H1 (cell line): ENCODE measurements at regions not wholly inside any gene's neighbourhood (a gene's known extent, or its start where the extent isn't known, plus 50 kb on each side); places are given as distances from the start of the nearest gene placed in this dataset.

ENCODE experiments used
- CTCF ChIA-PET: fragments of 300-600 bp; sonication (Branson Sonifier 250); formaldehyde crosslinking; loops from one replicate; lab custom pipeline; 2021; ENCODE audit not compliant: partially characterized antibody; lab: Charles Lee
- POLR2A ChIA-PET: fragments of 300-600 bp; sonication (Branson Sonifier 250); formaldehyde crosslinking; loops from one replicate; lab custom pipeline; 2021; ENCODE audit warnings: inconsistent platforms; ENCODE audit not compliant: partially characterized antibody; lab: Charles Lee
- DNase-seq, 2 experiments: peaks; one replicate each; pipeline versions ENCODE4 v3.0.0 to v3.0.0-alpha.2; 2010 to 2022; ENCODE audit warnings: low spot score in 2 of 2, low read depth in 1 of 2, mixed read lengths in 1 of 2
- FAIRE-seq: peaks from 2 replicates; lab custom pipeline; 2011; peaks lifted over from hg19 to GRCh38; lab: Jason Lieb, UNC
- H2AFZ ChIP-seq: 2 replicates; pipeline ENCODE4 v1.8.1; 2012; ENCODE audit warnings: low read length, inconsistent platforms
- H2AK5ac ChIP-seq: 2 replicates; pipeline ENCODE4 v1.6.1; 2013; ENCODE audit warnings: low read depth, low read length
- H2BK120ac ChIP-seq: replicated peaks from 2 replicates; pipeline ENCODE3; 2013; ENCODE audit warnings: low read depth, low read length, inconsistent platforms
- H2BK12ac ChIP-seq: 2 replicates; pipeline ENCODE4 v1.6.1; 2013; ENCODE audit warnings: low read depth, low read length
- H2BK15ac ChIP-seq: 2 replicates; pipeline ENCODE4 v1.6.1; 2013; ENCODE audit warnings: low read length
- H2BK20ac ChIP-seq: 2 replicates; pipeline ENCODE4 v1.6.1; 2013; ENCODE audit warnings: low read length
- H2BK5ac ChIP-seq: 2 replicates; pipeline ENCODE4 v1.6.1; 2013; ENCODE audit warnings: low read depth, low read length
- H3K14ac ChIP-seq: 2 replicates; pipeline ENCODE4 v1.6.1; 2013; ENCODE audit warnings: inconsistent platforms; ENCODE audit not compliant: insufficient read length
- H3K18ac ChIP-seq: 2 replicates; pipeline ENCODE4 v1.6.1; 2013; ENCODE audit warnings: low read length; ENCODE audit errors: extremely low read depth
- H3K23ac ChIP-seq: 2 replicates; pipeline ENCODE4 v1.6.1; 2013; ENCODE audit warnings: inconsistent platforms; ENCODE audit not compliant: insufficient read length
- H3K23me2 ChIP-seq: 2 replicates; pipeline ENCODE4 v1.6.1; 2013; ENCODE audit warnings: low read depth, low read length
- H3K27ac ChIP-seq: 2 replicates; pipeline ENCODE4 v1.6.1; 2011; ENCODE audit warnings: low read depth, low read length, inconsistent platforms
- H3K27me3 ChIP-seq, 4 experiments: replicated peaks in 1 of 4; 1 replicate in 1 of 4; 2 replicates in 3 of 4; pipeline versions ENCODE4 v1.6.1 to v1.8.1; 2011 to 2013; ENCODE audit warnings: low read length in 3 of 4, mild to moderate bottlenecking in 3 of 4, inconsistent platforms in 2 of 4, mixed read lengths in 2 of 4, moderate library complexity in 1 of 4; ENCODE audit not compliant: control insufficient read depth in 3 of 4, insufficient read depth in 3 of 4; ENCODE audit errors: extremely low read depth in 1 of 4
- H3K36me3 ChIP-seq, 4 experiments: 2 replicates each; pipeline versions ENCODE4 v1.6.1 to v1.8.1; 2011 to 2013; ENCODE audit warnings: mild to moderate bottlenecking in 4 of 4, low read length in 3 of 4, moderate library complexity in 2 of 4, control low read depth in 1 of 4, inconsistent platforms in 1 of 4; ENCODE audit not compliant: insufficient read depth in 4 of 4, control insufficient read depth in 2 of 4
- H3K4ac ChIP-seq: replicated peaks from 2 replicates; pipeline ENCODE3; 2013; ENCODE audit warnings: low read length, low read depth, mixed read lengths, inconsistent platforms; ENCODE audit not compliant: insufficient read length
- H3K4me1 ChIP-seq, 4 experiments: replicated peaks in 1 of 4; 1 replicate in 1 of 4; 2 replicates in 3 of 4; pipeline versions ENCODE4 v1.6.1 to v1.8.1; 2011 to 2013; ENCODE audit warnings: low read length in 3 of 4, inconsistent platforms in 2 of 4, mixed read lengths in 1 of 4; ENCODE audit not compliant: insufficient read depth in 4 of 4, control insufficient read depth in 3 of 4
- H3K4me2 ChIP-seq, 2 experiments: 2 replicates each; pipeline versions ENCODE4 v1.6.1 to v1.8.1; 2011 to 2013; ENCODE audit warnings: low read depth in 2 of 2, low read length in 2 of 2, control low read depth in 1 of 2, inconsistent platforms in 1 of 2, mild to moderate bottlenecking in 1 of 2; ENCODE audit not compliant: insufficient read depth in 1 of 2
- H3K4me3 ChIP-seq, 4 experiments: fragments of 200-600, 300-600 bp in 1 of 4; sonication (generic), shearing (Covaris generic), sonication (Bioruptor Twin) in 1 of 4; 2 replicates each; pipeline versions ENCODE4 v1.5.1 to v1.8.1; 2011 to 2016; ENCODE audit warnings: low read length in 4 of 4, low read depth in 3 of 4, control low read depth in 2 of 4, inconsistent platforms in 2 of 4, mild to moderate bottlenecking in 2 of 4, mixed read lengths in 1 of 4, moderate library complexity in 1 of 4; ENCODE audit not compliant: insufficient read depth in 2 of 4; ENCODE audit errors: extremely low read depth in 1 of 4
- H3K56ac ChIP-seq: replicated peaks from 2 replicates; pipeline ENCODE3; 2013; ENCODE audit warnings: low read depth, mild to moderate bottlenecking, mixed read lengths, low read length, inconsistent platforms; ENCODE audit not compliant: insufficient read length
- H3K79me1 ChIP-seq: 2 replicates; pipeline ENCODE4 v1.6.1; 2013; ENCODE audit warnings: low read depth, low read length, control low read depth
- H3K79me2 ChIP-seq, 2 experiments: 2 replicates each; pipeline versions ENCODE4 v1.6.1 to v1.8.1; 2012 to 2013; ENCODE audit warnings: low read length in 2 of 2, mild to moderate bottlenecking in 2 of 2, inconsistent platforms in 1 of 2; ENCODE audit not compliant: insufficient read depth in 2 of 2, control insufficient read depth in 1 of 2
- H3K9ac ChIP-seq, 4 experiments: replicated peaks in 1 of 4; 1 replicate in 1 of 4; 2 replicates in 3 of 4; pipeline versions ENCODE4 v1.6.1 to v1.8.1; 2011 to 2013; ENCODE audit warnings: low read depth in 3 of 4, low read length in 3 of 4, control low read depth in 2 of 4, mild to moderate bottlenecking in 2 of 4, moderate library complexity in 2 of 4, inconsistent platforms in 1 of 4; ENCODE audit errors: extremely low read depth in 1 of 4
- H3K9me3 ChIP-seq, 2 experiments: 2 replicates each; pipeline versions ENCODE4 v1.6.1 to v1.8.1; 2012 to 2013; ENCODE audit warnings: mild to moderate bottlenecking in 2 of 2, moderate library complexity in 2 of 2, control low read depth in 1 of 2, inconsistent platforms in 1 of 2, low read depth in 1 of 2, low read length in 1 of 2, mixed read lengths in 1 of 2; ENCODE audit not compliant: insufficient read depth in 2 of 2
- H4K20me1 ChIP-seq, 2 experiments: replicated peaks in 1 of 2; 2 replicates each; pipeline versions ENCODE3 to v1.8.1; 2011 to 2013; ENCODE audit warnings: inconsistent platforms in 2 of 2, low read length in 2 of 2, mild to moderate bottlenecking in 1 of 2; ENCODE audit not compliant: insufficient read depth in 2 of 2, control insufficient read depth in 1 of 2
- H4K5ac ChIP-seq: 2 replicates; pipeline ENCODE4 v1.6.1; 2013; ENCODE audit warnings: low read length, low read depth, mixed read lengths, inconsistent platforms; ENCODE audit not compliant: insufficient read length
- H4K8ac ChIP-seq: 2 replicates; pipeline ENCODE4 v1.8.0; 2013; ENCODE audit warnings: mild to moderate bottlenecking, moderate library complexity, low read length, inconsistent platforms; ENCODE audit not compliant: insufficient read depth; ENCODE audit errors: extremely low read depth
- H4K91ac ChIP-seq: replicated peaks from 2 replicates; pipeline ENCODE3; 2013; ENCODE audit warnings: low read length, mixed read lengths, inconsistent platforms; ENCODE audit not compliant: insufficient read length
- CHD2 ChIP-seq: IDR thresholded peaks from 2 replicates; pipeline ENCODE4 v1.6.1; 2012; ENCODE audit warnings: low read length, improper control_type of control experiment
- NRF1 ChIP-seq: IDR thresholded peaks from 2 replicates; pipeline ENCODE4 v1.6.1; 2011; ENCODE audit warnings: mild to moderate bottlenecking, low read depth, low read length, improper control_type of control experiment
- SIRT6 ChIP-seq: IDR thresholded peaks from one replicate; pipeline ENCODE4 v1.7.1; 2012; ENCODE audit warnings: low read length, inconsistent platforms
- YY1 ChIP-seq: IDR thresholded peaks from 2 replicates; pipeline ENCODE4 v1.6.1; 2011; ENCODE audit warnings: low read depth, mild to moderate bottlenecking, low read length
- WGBS, 2 experiments: shearing (Covaris generic) in 1 of 2; methylation state at CpG; one replicate each; pipeline versions ENCODE4 v1.1.6 to v1.1.7; 2013 to 2015; ENCODE audit warnings: low lambda C conversion rate in 2 of 2, mixed read lengths in 2 of 2, inconsistent platforms in 1 of 2, low coverage in 1 of 2, missing lambda C conversion rate in 1 of 2; ENCODE audit not compliant: insufficient replicate concordance in 2 of 2, insufficient coverage in 1 of 2, insufficient read length in 1 of 2; ENCODE audit errors: extremely low coverage in 1 of 2, missing lambda C conversion rate in 1 of 2; 5-methylcytosine and 5-hydroxymethylcytosine counted together
- TF ChIP-seq, protein P1 (sequence below): IDR thresholded peaks from 2 replicates; pipeline ENCODE4 v1.6.1; 2012; ENCODE audit warnings: inconsistent platforms

DNA sequence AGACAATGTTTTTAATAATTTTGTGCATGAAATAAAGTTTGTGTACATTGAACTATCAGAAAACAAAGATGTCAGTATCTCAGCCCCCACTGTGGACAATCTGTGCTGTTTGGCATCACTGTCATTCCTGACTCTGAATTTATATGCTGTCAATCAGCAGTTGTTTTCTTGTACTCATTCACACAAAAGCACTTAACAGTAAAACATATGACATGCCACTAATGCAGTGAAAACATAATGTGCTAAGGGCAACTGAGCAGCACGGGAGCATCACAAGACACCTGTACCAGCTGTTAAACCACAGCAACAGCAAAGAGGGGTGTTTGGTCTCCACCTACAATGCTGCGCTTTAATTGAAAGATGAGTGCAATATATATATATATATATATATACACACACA lies 647.8 kb upstream of the SLC35B3 start:
- Histone ChIP-seq H3K9ac (no peak overlapping the region), H4K5ac (no peak overlapping the region), H3K4me3 (no peak overlapping the region), H3K4me2 (no peak overlapping the region), H2AFZ (no peak overlapping the region), H3K23me2 (no peaks in the 10 kb centered on the region), H3K14ac (no peak overlapping the region), H4K8ac (no peak overlapping the region), H2BK12ac (no peak overlapping the region), H3K9me3 (no peaks in the 10 kb centered on the region), H3K27ac (no peak overlapping the region), H3K27me3 (no peaks in the 10 kb centered on the region), H4K20me1 (no peaks in the 10 kb centered on the region), H3K4me1 (no peaks in the 10 kb centered on the region), H3K23ac (no peak overlapping the region), H3K4ac (no peak overlapping the region), H3K79me1 (no peaks in the 10 kb centered on the region), H4K91ac (no peak overlapping the region), H3K18ac (no peak overlapping the region), H2BK120ac (no peak overlapping the region), H3K79me2 (no peaks in the 10 kb centered on the region), H2BK5ac (no peak overlapping the region), H2BK20ac (no peak overlapping the region), H3K36me3 (no peaks in the 10 kb centered on the region), H2AK5ac (no peak overlapping the region), H3K56ac (no peak overlapping the region), H2BK15ac (no peak overlapping the region)
- FAIRE-seq (no peak), DNase-seq (no peak)
- WGBS, 2 experiments: 96% methylated on average over 2 of the region's 2 CpGs; no CpG with 5 or more reads in 1 of the 2 experiments
- POLR2A ChIA-PET: no interaction called here
- CTCF ChIA-PET: no interaction called here
- TF ChIP-seq SIRT6 (no peak), YY1 (no peak), NRF1 (no peak), CHD2 (no peak)
- TF ChIP-seq, protein P1, sequence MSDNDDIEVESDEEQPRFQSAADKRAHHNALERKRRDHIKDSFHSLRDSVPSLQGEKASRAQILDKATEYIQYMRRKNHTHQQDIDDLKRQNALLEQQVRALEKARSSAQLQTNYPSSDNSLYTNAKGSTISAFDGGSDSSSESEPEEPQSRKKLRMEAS: no peak
